Upper lobe of left lung (tissue), 4 donors: ENCODE measurements at regions not wholly inside any gene's neighbourhood (a gene's known extent, or its start where the extent isn't known, plus 50 kb on each side); places are given as distances from the start of the nearest gene placed in this dataset.

Experiments
- CTCF ChIP-seq, 6 experiments: fragments of 450-650 bp in 4 of 6; fragments of 200-600 bp in 2 of 6; sonication (generic) in 2 of 6; IDR thresholded peaks; one replicate each; pipeline ENCODE4 v1.5.1; 2016 to 2019; ENCODE audit warnings: antibody characterized with exemption in 6 of 6
- POLR2A ChIP-seq, 4 donors: fragments of 450-650 bp; IDR thresholded peaks; one replicate each; pipeline ENCODE4 v1.5.1; 2016 to 2017; ENCODE audit warnings: antibody characterized with exemption in 4 of 4, mild to moderate bottlenecking in 2 of 4

DNA sequence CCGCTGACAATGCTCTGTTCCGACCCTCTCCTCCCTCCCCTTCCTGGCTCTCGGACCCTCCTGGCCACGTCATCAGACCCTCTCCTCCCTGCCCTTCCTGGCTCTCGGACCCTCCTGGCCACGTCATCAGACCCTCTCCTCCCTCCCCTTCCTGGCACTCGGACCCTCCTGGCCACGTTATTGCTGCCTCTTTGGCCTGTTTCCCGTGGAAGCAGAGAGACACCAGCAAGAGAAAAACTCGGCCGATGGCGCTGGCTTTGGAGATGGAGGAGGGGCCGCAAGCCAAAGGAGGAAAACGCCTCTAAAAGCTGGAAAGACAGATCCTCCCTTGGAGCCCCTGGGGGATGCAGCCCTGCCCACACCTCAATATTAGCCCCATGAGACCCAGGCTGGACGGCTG lies 463.3 kb downstream of the BRD1 start:
- TF ChIP-seq CTCF (IDR thresholded peaks at IDR 0.05) (no peak), POLR2A (IDR thresholded peaks at IDR 0.05) (no peak)
